Ovary (tissue), 7 donors: ENCODE measurements at regions not wholly inside any gene's neighbourhood (a gene's known extent, or its start where the extent isn't known, plus 50 kb on each side); places are given as distances from the start of the nearest gene placed in this dataset.

Source experiments
- DNase-seq, 5 donors: peaks; one replicate each; pipeline ENCODE4 v3.0.0-alpha.2; 2019 to 2020
- H3K27ac ChIP-seq, 2 donors: fragments of 200-600 bp; one replicate each; pipeline versions ENCODE4 v1.5.1 to v1.8.0; 2019 to 2022
- H3K27me3 ChIP-seq: fragments of 200-600 bp; one replicate; pipeline ENCODE4 v1.8.0; 2022
- H3K36me3 ChIP-seq: fragments of 200-600 bp; sonication (generic); one replicate; pipeline ENCODE4 v1.5.1; 2019
- H3K4me1 ChIP-seq: one replicate; pipeline ENCODE4 v1.8.1; 2013; ENCODE audit warnings: mild to moderate bottlenecking, moderate library complexity; ENCODE audit not compliant: insufficient read depth
- H3K4me3 ChIP-seq: fragments of 200-600 bp; sonication (generic); one replicate; pipeline ENCODE4 v1.5.1; 2017
- H3K9me3 ChIP-seq, 2 donors: fragments of 200-600 bp in 1 of 2; sonication (generic) in 1 of 2; one replicate each; pipeline versions ENCODE4 v1.5.1 to v1.8.1; 2013 to 2019; ENCODE audit warnings: mild to moderate bottlenecking in 1 of 2, moderate library complexity in 1 of 2
- EP300 ChIP-seq: sonication (generic); formaldehyde crosslinking; IDR thresholded peaks from one replicate; pipeline ENCODE4 v1.6.1; 2017; ENCODE audit warnings: antibody characterized with exemption
- POLR2A ChIP-seq: fragments of 450-650 bp; IDR thresholded peaks from one replicate; pipeline ENCODE4 v1.6.1; 2017; ENCODE audit warnings: antibody characterized with exemption, mild to moderate bottlenecking, moderate library complexity
- WGBS, 3 donors: extraction: QIAGEN DNeasy Blood & Tissue Kit in 1 of 3; methylation state at CpG; one replicate each; pipeline versions ENCODE4 v1.1.5 to v1.1.7; 2013 to 2017; 5-methylcytosine and 5-hydroxymethylcytosine counted together
- intact Hi-C, 4 donors: fragments of 100-400 bp; cut with DNase I; formaldehyde crosslinking; loops; one replicate each; pipeline versions ENCODE4 v1.11.0 to v1.15.1; 2022 to 2023
- TF ChIP-seq, protein P1 (sequence below), 3 donors: fragments of 450-650 bp in 2 of 3; fragments of 200-600 bp in 1 of 3; IDR thresholded peaks; one replicate each; pipeline versions ENCODE4 v1.5.1 to v1.8.0; 2016 to 2022; ENCODE audit warnings: antibody characterized with exemption in 3 of 3, mild to moderate bottlenecking in 1 of 3
- donor health status: DM: no; HTN: no; CAD: no; lungs with moderate emphysema.
- donor health status: DM: no; HTN: no; CAD: no.
- donor health status: Bipolar disorder and iron deficiency.
- donor health status: DM: no; HTN: no; CAD: no.
- donor health status: DM: yes; HTN: yes; CAD: no.

DNA sequence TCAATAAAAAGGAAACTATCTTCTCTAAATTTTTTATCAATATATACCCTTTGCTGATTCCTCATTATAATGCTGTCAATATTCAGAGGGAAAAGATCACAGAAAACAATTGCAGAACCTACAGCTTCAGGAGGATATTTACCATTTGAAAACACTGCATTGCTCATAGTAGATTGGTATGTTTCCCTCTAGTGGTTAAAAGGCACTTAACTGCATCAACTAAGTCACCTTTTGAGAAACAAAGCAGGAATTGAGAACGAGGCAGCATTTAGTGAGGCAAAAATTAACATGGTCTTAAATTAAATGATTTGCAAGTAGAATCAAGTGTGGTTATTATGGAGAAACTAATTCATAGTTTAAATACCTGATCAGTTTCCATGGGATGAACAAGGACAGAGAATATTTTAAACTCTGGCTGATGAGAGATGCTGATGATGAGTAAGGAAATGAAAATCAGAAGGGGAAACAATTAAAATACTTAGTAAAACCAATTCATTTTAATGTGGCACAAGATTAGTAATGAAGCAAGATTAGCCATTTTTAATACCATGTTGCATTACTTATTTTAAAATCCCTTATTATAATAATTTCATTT lies 642.1 kb downstream of the EPHA7 start:
- no peak overlapping the region for H3K4me3 ChIP-seq
- no peaks in the 10 kb centered on the region for H3K9me3 ChIP-seq
- DNase-seq: no peak
- no peaks in the 10 kb centered on the region for H3K4me1 ChIP-seq
- TF ChIP-seq POLR2A (no peak), EP300 (no peak)
- TF ChIP-seq, protein P1, sequence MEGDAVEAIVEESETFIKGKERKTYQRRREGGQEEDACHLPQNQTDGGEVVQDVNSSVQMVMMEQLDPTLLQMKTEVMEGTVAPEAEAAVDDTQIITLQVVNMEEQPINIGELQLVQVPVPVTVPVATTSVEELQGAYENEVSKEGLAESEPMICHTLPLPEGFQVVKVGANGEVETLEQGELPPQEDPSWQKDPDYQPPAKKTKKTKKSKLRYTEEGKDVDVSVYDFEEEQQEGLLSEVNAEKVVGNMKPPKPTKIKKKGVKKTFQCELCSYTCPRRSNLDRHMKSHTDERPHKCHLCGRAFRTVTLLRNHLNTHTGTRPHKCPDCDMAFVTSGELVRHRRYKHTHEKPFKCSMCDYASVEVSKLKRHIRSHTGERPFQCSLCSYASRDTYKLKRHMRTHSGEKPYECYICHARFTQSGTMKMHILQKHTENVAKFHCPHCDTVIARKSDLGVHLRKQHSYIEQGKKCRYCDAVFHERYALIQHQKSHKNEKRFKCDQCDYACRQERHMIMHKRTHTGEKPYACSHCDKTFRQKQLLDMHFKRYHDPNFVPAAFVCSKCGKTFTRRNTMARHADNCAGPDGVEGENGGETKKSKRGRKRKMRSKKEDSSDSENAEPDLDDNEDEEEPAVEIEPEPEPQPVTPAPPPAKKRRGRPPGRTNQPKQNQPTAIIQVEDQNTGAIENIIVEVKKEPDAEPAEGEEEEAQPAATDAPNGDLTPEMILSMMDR (IDR thresholded peaks at IDR 0.05): no peak
- no peaks in the 10 kb centered on the region for H3K27me3 ChIP-seq
- intact Hi-C loops: no loop called here
- H3K27ac ChIP-seq: no peak overlapping the region
- no peaks in the 10 kb centered on the region for H3K36me3 ChIP-seq
- 14 to 25% (median 18%) methylated on average over 1 of the region's 1 CpG for WGBS, 3 donors

DNA sequence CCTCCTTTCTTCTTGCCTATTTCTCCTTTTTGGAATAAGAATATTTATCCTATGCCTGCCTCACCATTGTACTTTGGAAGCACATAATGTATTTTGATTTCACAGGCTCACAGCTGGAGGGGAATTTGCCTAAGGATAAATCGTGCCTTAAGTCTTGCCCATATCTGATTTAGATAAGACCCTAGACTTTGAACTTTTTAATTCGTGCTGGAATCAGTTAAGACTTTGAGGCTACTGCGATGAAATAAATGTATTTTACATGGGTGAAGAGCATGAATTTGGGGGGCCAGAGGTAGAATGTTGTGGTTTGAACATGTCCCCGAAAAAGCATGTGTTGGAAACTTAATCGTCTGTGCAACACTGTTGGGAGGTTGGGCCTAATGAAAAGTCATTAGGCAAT lies 648.8 kb downstream of the EPHA7 start:
- WGBS, 3 donors: 64 to 79% (median 67%) methylated on average over 5 of the region's 5 CpGs
- TF ChIP-seq, protein P1 (IDR thresholded peaks at IDR 0.05): no peak
- TF ChIP-seq EP300 (no peak), POLR2A (no peak)
- no peak overlapping the region for H3K4me3 ChIP-seq
- H3K9me3 ChIP-seq: no peaks in the 10 kb centered on the region
- no peaks in the 10 kb centered on the region for H3K36me3 ChIP-seq
- H3K4me1 ChIP-seq: no peaks in the 10 kb centered on the region
- intact Hi-C loops: no loop called here
- DNase-seq: no peak
- no peaks in the 10 kb centered on the region for H3K27me3 ChIP-seq
- no peak overlapping the region for H3K27ac ChIP-seq

DNA sequence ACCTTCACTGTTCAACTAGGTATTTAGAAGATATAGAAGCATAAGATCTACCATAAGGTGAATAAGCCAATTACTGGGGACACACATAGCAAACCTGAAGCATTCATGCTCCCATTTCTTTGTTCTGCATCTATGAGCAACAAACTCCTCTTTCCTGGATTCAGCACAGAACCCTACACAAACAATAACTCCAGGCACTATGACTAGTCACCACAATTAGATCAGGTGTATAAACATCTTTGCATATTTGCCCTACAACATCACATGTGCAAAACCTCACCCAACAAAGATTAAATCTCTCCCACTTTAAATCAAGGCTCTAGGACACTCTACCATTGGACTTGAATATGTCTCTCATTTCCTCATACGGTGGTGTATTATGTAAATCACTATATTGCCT lies 652.3 kb downstream of the EPHA7 start:
- Histone ChIP-seq H3K4me1 (no peaks in the 10 kb centered on the region), H3K27ac (no peak overlapping the region), H3K9me3 (no peaks in the 10 kb centered on the region), H3K4me3 (no peak overlapping the region), H3K27me3 (no peaks in the 10 kb centered on the region), H3K36me3 (no peaks in the 10 kb centered on the region)
- intact Hi-C loops: no loop called here
- 84 to 89% (median 87%) methylated on average over 1 of the region's 1 CpG for WGBS, 3 donors
- DNase-seq: no peak
- TF ChIP-seq, protein P1 (IDR thresholded peaks at IDR 0.05): no peak
- no peak for TF ChIP-seq POLR2A
- TF ChIP-seq EP300: no peak

DNA sequence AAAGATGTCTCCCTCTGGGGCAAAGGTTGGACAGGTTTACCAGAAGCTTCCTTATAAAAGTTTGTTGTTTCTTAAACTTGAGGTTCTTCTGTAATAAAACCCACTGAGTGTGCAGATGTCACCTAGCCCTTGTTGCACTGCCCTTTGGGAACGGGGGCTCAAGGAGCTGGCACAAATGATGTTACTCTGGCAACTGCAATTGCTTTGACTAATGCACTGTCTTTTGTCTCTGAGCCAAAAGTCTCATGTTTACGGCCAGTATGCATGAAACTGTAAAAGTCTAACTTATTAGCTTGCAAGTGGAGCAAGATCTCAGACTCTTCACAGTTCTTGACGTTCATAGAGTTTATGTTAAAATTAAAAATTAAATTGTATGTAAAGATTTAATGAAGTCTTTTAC lies 655.7 kb downstream of the EPHA7 start:
- Histone ChIP-seq H3K4me3 (no peak overlapping the region), H3K27me3 (no peaks in the 10 kb centered on the region), H3K4me1 (no peaks in the 10 kb centered on the region), H3K27ac (no peak overlapping the region), H3K9me3 (no peaks in the 10 kb centered on the region), H3K36me3 (no peaks in the 10 kb centered on the region)
- TF ChIP-seq, protein P1 (IDR thresholded peaks at IDR 0.05): no peak
- TF ChIP-seq EP300 (no peak), POLR2A (no peak)
- no peak for DNase-seq
- 22 to 42% (median 31%) methylated on average over 3 of the region's 3 CpGs for whole genome bisulfite sequencing, 3 donors
- intact Hi-C loops: no loop called here

DNA sequence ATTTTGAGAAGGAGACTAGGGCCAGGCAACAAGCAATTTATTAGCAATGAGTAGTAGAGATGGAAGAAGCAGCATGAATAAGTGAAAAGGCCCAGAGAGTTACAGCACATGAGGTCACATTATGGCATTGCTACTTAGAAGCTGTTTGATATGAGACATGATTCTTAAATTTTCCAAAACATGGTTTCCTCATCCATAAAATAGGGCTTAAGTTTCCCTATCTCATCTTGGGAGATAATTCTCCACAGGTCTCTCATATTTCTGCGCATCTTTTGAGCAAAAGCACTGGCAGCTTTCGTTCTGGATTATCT lies 656.1 kb downstream of the EPHA7 start:
- Histone ChIP-seq H3K36me3 (no peaks in the 10 kb centered on the region), H3K27ac (no peak overlapping the region), H3K4me3 (no peak overlapping the region), H3K9me3 (no peaks in the 10 kb centered on the region), H3K27me3 (no peaks in the 10 kb centered on the region), H3K4me1 (no peaks in the 10 kb centered on the region)
- WGBS, 3 donors: 37 to 46% (median 40%) methylated on average over 2 of the region's 2 CpGs
- intact Hi-C loops: no loop called here
- TF ChIP-seq, protein P1 (IDR thresholded peaks at IDR 0.05): no peak
- TF ChIP-seq EP300 (no peak), POLR2A (no peak)
- DNase-seq: no peak
